Naive B cell (primary cell): ENCODE measurements at regions not wholly inside any gene's neighbourhood (a gene's known extent, or its start where the extent isn't known, plus 50 kb on each side); places are given as distances from the start of the nearest gene placed in this dataset.

Experiments used
- ATAC-seq, 2 donors: fragments of 150-1000 bp; cut with Tn5 transposase; 2 replicates each; pipeline ENCODE4 v1.10.0; 2021; ENCODE audit warnings: low read depth in 2 of 2, mild to moderate bottlenecking in 2 of 2, moderate library complexity in 2 of 2
- DNase-seq: peaks from one replicate; pipeline ENCODE4 v3.0.0; 2022
- H3K27ac Mint-ChIP-seq, 6 donors: one replicate each; pipeline ENCODE4 v1.8.0; 2020 to 2022; ENCODE audit warnings: mild to moderate bottlenecking in 6 of 6, mixed read lengths in 6 of 6, moderate library complexity in 5 of 6, inconsistent platforms in 2 of 6
- H3K27me3 Mint-ChIP-seq, 3 donors: one replicate each; pipeline ENCODE4 v1.8.0; 2021 to 2022; ENCODE audit warnings: mixed read lengths in 3 of 3, mild to moderate bottlenecking in 1 of 3
- H3K36me3 Mint-ChIP-seq, 2 donors: one replicate each; pipeline ENCODE4 v1.8.0; 2020 to 2022; ENCODE audit warnings: mixed read lengths in 2 of 2, inconsistent platforms in 1 of 2, mild to moderate bottlenecking in 1 of 2
- H3K4me1 Mint-ChIP-seq, 3 donors: one replicate each; pipeline ENCODE4 v1.8.0; 2020 to 2022; ENCODE audit warnings: mixed read lengths in 3 of 3, inconsistent platforms in 1 of 3, mild to moderate bottlenecking in 1 of 3, moderate library complexity in 1 of 3
- H3K4me3 Mint-ChIP-seq, 8 donors: one replicate each; pipeline ENCODE4 v1.8.0; 2020 to 2022; ENCODE audit warnings: mild to moderate bottlenecking in 8 of 8, mixed read lengths in 8 of 8, moderate library complexity in 8 of 8, inconsistent platforms in 2 of 8
- H3K9me3 Mint-ChIP-seq, 7 donors: one replicate each; pipeline ENCODE4 v1.8.0; 2020 to 2022; ENCODE audit warnings: mixed read lengths in 7 of 7, mild to moderate bottlenecking in 5 of 7, inconsistent platforms in 2 of 7, moderate library complexity in 1 of 7

- ATAC-seq (no peak), DNase-seq (no peak)
- no peaks in the 10 kb centered on the region for H3K36me3 Mint-ChIP-seq
- H3K27ac Mint-ChIP-seq: no peak overlapping the region
- H3K4me3 Mint-ChIP-seq: no peak overlapping the region
- no peaks in the 10 kb centered on the region for H3K27me3 Mint-ChIP-seq
- H3K4me1 Mint-ChIP-seq: no peaks in the 10 kb centered on the region
- H3K9me3 Mint-ChIP-seq: peaks cover 0 to 19% (median 4%) of the 10 kb centered on the region in 7 donors
Observed at GRCh38 chr2:123258877-123259539, 766.1 kb upstream of the CNTNAP5 start.

DNA sequence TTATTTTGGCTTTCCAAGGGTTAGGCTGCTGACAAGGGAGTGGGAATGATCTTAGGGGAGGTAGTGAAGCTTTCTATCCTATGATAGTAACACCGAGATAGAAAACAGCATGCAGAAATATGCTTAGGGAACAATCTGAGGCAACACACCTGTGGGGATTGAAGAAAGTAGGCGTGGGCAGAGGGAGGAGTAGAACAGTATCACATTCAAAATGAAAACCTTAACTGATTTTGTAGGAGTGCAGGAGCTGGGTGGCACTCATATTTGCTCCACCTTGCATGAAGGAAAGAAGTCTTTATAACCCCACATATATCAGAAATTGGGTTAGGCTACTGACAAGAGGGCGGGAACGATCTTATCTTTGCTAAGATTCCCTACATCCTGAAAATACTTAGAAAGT is 762.2 kb upstream of the CNTNAP5 start:
- Mint-ChIP-seq H3K4me3 (no peak overlapping the region), H3K27ac (no peak overlapping the region), H3K9me3 (peaks cover 0 to 14% (median 6%) of the 10 kb centered on the region in 7 donors), H3K4me1 (no peaks in the 10 kb centered on the region), H3K36me3 (no peaks in the 10 kb centered on the region), H3K27me3 (no peaks in the 10 kb centered on the region)
- DNase-seq (no peak), ATAC-seq (no peak)

DNA sequence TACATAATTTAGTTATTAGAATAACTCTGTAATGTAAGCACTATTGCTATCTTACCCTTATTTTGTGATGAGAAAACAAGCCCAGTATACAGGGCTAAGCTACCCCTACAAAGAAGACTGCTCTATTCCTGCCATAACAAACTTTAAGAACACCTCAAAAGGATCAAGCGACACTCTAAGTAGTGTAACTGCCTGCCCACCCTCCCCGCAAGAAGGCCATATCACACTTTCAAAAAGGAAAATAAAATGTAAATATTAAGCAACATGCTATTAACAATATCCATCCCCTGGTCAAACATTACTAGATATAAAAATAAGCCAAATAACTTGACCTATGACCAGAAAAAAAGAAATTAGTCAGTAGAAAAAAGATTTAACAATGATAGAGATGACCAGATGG is 741.7 kb upstream of the CNTNAP5 start:
- Mint-ChIP-seq H3K27me3 (no peaks in the 10 kb centered on the region), H3K4me3 (no peak overlapping the region), H3K4me1 (no peaks in the 10 kb centered on the region), H3K27ac (no peak overlapping the region), H3K36me3 (no peaks in the 10 kb centered on the region), H3K9me3 (peaks cover 0 to 9% (median 2%) of the 10 kb centered on the region in 7 donors)
- ATAC-seq (no peak), DNase-seq (no peak)

GRCh38 chr2:123303731-123304130 is 721.4 kb upstream of the CNTNAP5 start:
- Mint-ChIP-seq H3K4me3 (no peak overlapping the region), H3K4me1 (no peaks in the 10 kb centered on the region), H3K27ac (no peak overlapping the region), H3K27me3 (no peaks in the 10 kb centered on the region), H3K36me3 (no peaks in the 10 kb centered on the region), H3K9me3 (peaks cover 0 to 14% (median 3%) of the 10 kb centered on the region in 7 donors)
- no peak for DNase-seq
- no peak for ATAC-seq
